ENCODE measurements at regions not wholly inside any gene's neighbourhood (a gene's known extent, or its start where the extent isn't known, plus 50 kb on each side); places are given as distances from the start of the nearest gene placed in this dataset.

- no peak for TF ChIP-seq CTCF (IDR thresholded peaks at IDR 0.05)
- no peak for TF ChIP-seq POLR2AphosphoS5 (IDR thresholded peaks at IDR 0.05; ENCODE audit: insufficient read depth in 1 of 2, low read depth in 1 of 2)
- no peak for TF ChIP-seq POLR2A (IDR thresholded peaks at IDR 0.05)
Measured at GRCh38 chr7:33731912-33732311, 173.4 kb upstream of the BMPER start.
